ENCODE measurements at regions not wholly inside any gene's neighbourhood (a gene's known extent, or its start where the extent isn't known, plus 50 kb on each side); places are given as distances from the start of the nearest gene placed in this dataset.

DNA sequence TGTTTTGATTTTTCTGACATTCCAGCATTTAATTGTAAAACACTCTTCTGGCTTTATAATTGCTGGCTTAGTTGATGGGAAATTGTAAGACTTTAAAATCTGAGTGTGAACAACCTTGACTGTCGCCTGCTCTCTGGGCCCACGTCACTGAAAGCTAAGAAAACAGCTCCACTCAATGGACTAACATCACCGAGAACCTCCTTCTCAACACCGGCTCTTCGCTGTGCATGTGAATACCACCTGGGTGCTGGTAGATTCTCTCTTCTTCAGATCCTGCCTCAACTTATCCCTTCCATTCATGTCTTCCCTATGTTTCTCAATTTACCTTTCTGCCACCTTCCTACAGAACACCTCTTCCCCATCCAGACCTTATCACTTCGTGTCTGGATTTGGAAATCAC, 523.1 kb upstream of the ID2 start:
- H3K27ac ChIP-seq (ENCODE audit: low read length): no peak overlapping the region
- H3K9me3 ChIP-seq (ENCODE audit: control insufficient read depth in 1 of 2, low read length in 2 of 2): no peaks in the 10 kb centered on the region
- H3K4me3 ChIP-seq (ENCODE audit: low read depth in 1 of 2, low read length in 2 of 2): no peak overlapping the region
- no peaks in the 10 kb centered on the region for H3K4me1 ChIP-seq (ENCODE audit: control insufficient read depth in 1 of 2, insufficient read depth in 2 of 2, low read length in 2 of 2)
- no peaks in the 10 kb centered on the region for H3K27me3 ChIP-seq (ENCODE audit: low read depth, low read length)
- H3K36me3 ChIP-seq (ENCODE audit: control insufficient read depth in 1 of 2, insufficient read depth in 2 of 2, low read length in 2 of 2): no peaks in the 10 kb centered on the region

DNA sequence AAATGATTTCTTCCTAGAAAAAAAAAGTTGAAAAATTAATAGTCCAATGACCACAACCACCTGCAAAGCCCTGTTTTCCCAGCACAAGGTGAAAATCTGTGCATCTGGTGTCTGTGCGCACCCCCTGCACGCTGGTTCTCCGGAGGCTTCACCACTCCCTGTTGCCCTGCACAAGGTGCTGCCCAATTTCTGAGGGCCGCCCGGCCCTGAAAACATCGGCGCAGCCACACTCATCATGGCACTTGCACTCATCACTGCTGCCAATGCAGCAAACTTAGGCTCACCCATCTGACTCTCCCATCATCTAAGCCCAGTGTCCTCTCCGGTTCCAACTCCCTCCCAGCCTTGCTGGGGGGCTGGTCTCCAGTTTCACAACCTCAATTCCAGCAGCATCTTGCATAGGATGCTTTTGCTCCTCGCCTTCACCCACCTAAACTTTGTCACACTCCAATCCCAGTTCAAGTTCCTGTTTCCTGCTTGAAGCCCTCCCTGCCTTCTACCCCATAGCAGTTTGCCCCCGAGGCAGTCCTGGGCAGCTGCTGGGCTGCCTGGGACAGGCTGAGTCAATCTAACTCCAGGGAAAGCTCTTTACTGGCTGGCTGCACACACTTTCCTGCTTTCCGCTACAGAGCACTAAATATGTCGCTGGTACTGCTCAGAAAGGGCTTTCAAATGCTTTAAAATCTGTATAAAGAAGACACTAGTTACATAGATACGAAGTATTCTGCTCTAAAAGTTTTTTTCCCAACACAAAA, 522.5 kb upstream of the ID2 start:
- H3K27ac ChIP-seq (ENCODE audit: low read length): no peak overlapping the region
- no peaks in the 10 kb centered on the region for H3K4me1 ChIP-seq (ENCODE audit: control insufficient read depth in 1 of 2, insufficient read depth in 2 of 2, low read length in 2 of 2)
- no peaks in the 10 kb centered on the region for H3K9me3 ChIP-seq (ENCODE audit: control insufficient read depth in 1 of 2, low read length in 2 of 2)
- no peaks in the 10 kb centered on the region for H3K27me3 ChIP-seq (ENCODE audit: low read depth, low read length)
- H3K36me3 ChIP-seq (ENCODE audit: control insufficient read depth in 1 of 2, insufficient read depth in 2 of 2, low read length in 2 of 2): no peaks in the 10 kb centered on the region
- H3K4me3 ChIP-seq (ENCODE audit: low read depth in 1 of 2, low read length in 2 of 2): no peak overlapping the region

DNA sequence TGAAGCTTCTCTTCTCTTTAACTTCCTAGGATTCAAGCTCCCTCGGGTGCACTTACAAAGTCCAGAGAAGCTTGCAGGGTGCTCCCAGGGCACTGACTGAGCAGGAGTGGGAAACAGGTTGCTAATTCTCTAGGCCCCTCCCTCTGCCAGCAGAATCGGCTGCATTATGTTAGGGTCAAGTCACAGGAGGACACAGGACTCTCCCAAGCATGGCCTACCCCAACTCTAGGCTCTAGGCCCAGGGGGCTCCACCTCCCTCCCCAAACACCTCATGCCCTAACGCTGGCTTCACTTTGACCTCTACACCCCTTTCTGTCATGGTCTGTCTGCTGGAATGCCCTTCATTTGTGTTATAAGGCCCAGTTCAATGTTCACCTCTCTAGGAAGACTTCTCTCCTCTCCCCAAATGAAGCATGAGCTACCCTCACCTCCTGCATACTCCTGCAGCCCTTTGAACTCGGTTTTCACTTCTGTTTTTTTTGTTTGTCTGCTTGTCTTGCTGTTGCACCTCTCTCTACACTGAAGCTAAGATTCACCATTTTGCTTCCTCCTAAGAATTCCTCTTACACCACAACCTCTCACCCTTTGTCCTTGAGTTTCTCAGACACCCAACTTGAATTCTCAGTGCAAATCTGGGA, 521.8 kb upstream of the ID2 start:
- H3K27me3 ChIP-seq (ENCODE audit: low read depth, low read length): no peaks in the 10 kb centered on the region
- H3K27ac ChIP-seq (ENCODE audit: low read length): no peak overlapping the region
- H3K4me1 ChIP-seq (ENCODE audit: control insufficient read depth in 1 of 2, insufficient read depth in 2 of 2, low read length in 2 of 2): no peaks in the 10 kb centered on the region
- no peaks in the 10 kb centered on the region for H3K9me3 ChIP-seq (ENCODE audit: control insufficient read depth in 1 of 2, low read length in 2 of 2)
- H3K4me3 ChIP-seq (ENCODE audit: low read depth in 1 of 2, low read length in 2 of 2): no peak overlapping the region
- H3K36me3 ChIP-seq (ENCODE audit: control insufficient read depth in 1 of 2, insufficient read depth in 2 of 2, low read length in 2 of 2): no peaks in the 10 kb centered on the region

DNA sequence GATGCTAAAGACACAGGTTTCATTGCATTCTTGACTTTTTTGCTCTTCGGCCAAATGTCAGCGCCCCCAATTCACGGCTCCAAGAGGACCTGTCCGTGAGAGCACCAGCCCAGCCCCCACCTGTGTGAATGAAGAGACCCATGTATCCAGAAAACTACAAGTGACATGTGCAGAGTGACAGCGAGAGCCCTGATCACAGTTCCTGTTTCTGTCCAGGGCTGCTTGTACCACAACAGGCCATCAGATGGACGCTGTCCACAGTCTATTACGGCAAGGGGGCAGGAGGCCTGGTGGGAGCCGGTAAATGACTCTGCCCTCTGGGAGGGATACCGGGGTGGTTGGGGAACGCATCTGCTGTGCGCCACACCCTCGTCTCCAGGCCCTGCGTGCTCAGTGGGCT, 520.9 kb upstream of the ID2 start:
- Histone ChIP-seq H3K27me3 (ENCODE audit: low read depth, low read length) (no peaks in the 10 kb centered on the region), H3K4me3 (ENCODE audit: low read depth in 1 of 2, low read length in 2 of 2) (no peak overlapping the region), H3K4me1 (ENCODE audit: control insufficient read depth in 1 of 2, insufficient read depth in 2 of 2, low read length in 2 of 2) (no peaks in the 10 kb centered on the region), H3K9me3 (ENCODE audit: control insufficient read depth in 1 of 2, low read length in 2 of 2) (no peaks in the 10 kb centered on the region), H3K36me3 (ENCODE audit: control insufficient read depth in 1 of 2, insufficient read depth in 2 of 2, low read length in 2 of 2) (no peaks in the 10 kb centered on the region), H3K27ac (ENCODE audit: low read length) (no peak overlapping the region)

DNA sequence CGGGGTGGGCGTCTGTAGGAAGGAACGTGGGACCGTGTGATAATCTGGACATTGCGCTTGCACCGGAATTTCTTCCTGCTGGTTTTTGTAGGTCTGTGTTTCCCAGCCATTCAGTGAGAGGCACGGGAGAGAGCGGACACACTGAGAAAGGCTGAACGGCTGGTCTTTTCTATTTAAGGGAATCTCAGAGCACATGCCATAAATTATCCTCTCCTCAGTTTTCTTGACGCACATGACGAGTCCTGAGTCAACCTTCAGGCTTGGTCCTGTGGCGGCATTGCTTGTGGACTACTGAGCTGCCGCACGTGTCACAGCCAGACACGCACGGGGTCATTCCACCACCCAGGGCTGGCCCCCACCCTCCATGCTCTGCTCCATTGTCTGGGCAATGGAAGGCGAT, 519.3 kb upstream of the ID2 start:
- Histone ChIP-seq H3K27ac (ENCODE audit: low read length) (no peak overlapping the region), H3K27me3 (ENCODE audit: low read depth, low read length) (no peaks in the 10 kb centered on the region)

DNA sequence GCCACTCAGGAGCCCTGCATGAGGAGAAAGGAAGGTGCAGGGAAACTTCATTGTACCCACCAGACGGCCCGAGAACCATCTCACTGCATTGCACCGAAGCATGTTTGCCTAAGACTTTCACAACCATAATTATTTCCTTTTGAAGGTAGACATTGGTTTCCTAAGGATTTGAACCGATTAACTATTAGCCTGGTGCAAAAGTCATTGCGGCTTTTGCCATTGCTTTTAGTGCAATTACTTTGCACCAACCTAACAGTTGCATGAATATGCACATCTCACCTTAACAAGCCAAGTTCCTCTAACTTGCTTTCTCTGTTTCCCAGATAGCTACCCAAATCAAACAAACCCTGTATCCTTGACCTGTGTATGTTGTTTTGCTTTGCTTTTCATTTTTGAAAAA, 516.3 kb upstream of the ID2 start:
- Histone ChIP-seq H3K4me1 (ENCODE audit: control insufficient read depth in 1 of 2, insufficient read depth in 2 of 2, low read length in 2 of 2) (no peaks in the 10 kb centered on the region), H3K27ac (ENCODE audit: low read length) (no peak overlapping the region), H3K9me3 (ENCODE audit: control insufficient read depth in 1 of 2, low read length in 2 of 2) (no peaks in the 10 kb centered on the region), H3K27me3 (ENCODE audit: low read depth, low read length) (no peaks in the 10 kb centered on the region), H3K36me3 (ENCODE audit: control insufficient read depth in 1 of 2, insufficient read depth in 2 of 2, low read length in 2 of 2) (no peaks in the 10 kb centered on the region), H3K4me3 (ENCODE audit: low read depth in 1 of 2, low read length in 2 of 2) (no peak overlapping the region)

More for the DNA sequence above, 519.3 kb upstream of the ID2 start:
- no peaks in the 10 kb centered on the region for H3K9me3 ChIP-seq (ENCODE audit: control insufficient read depth in 1 of 2, low read length in 2 of 2)
- no peaks in the 10 kb centered on the region for H3K36me3 ChIP-seq (ENCODE audit: control insufficient read depth in 1 of 2, insufficient read depth in 2 of 2, low read length in 2 of 2)
- no peaks in the 10 kb centered on the region for H3K4me1 ChIP-seq (ENCODE audit: control insufficient read depth in 1 of 2, insufficient read depth in 2 of 2, low read length in 2 of 2)
- H3K4me3 ChIP-seq (ENCODE audit: low read depth in 1 of 2, low read length in 2 of 2): no peak overlapping the region

DNA sequence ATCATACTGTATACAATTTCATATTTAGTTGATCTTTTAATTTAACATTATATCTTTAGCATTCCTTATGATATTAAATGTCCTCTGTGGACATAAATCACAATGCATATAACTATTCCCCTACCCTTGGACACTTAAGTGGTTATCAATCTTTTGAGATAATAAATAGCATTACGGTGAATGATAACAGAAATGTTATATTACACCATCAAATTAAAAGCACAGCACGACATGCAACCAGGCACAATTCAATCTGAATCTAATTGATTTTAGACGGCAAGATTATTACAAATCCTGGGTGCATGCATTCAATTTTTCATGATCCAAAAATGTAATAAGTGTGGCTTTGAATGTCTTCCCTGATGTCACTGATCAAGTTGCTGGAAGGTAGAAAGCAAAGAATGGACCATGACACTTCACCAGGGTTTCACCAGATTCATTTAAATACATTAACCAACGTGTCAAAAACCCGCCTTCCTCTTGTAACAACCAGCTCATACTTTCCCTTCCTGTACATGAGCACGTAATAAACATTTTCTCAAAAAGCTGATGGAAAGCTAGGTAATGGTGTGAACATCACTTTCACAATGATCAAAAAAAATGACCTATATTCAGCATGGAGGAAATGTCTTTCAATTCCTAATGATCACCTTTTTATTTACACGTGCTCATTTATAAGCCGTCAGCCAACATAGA, 513.7 kb upstream of the ID2 start:
- Histone ChIP-seq H3K36me3 (ENCODE audit: control insufficient read depth in 1 of 2, insufficient read depth in 2 of 2, low read length in 2 of 2) (no peaks in the 10 kb centered on the region), H3K27me3 (ENCODE audit: low read depth, low read length) (no peaks in the 10 kb centered on the region), H3K9me3 (ENCODE audit: control insufficient read depth in 1 of 2, low read length in 2 of 2) (no peaks in the 10 kb centered on the region), H3K27ac (ENCODE audit: low read length) (no peak overlapping the region), H3K4me3 (ENCODE audit: low read depth in 1 of 2, low read length in 2 of 2) (no peak overlapping the region), H3K4me1 (ENCODE audit: control insufficient read depth in 1 of 2, insufficient read depth in 2 of 2, low read length in 2 of 2) (no peaks in the 10 kb centered on the region)

DNA sequence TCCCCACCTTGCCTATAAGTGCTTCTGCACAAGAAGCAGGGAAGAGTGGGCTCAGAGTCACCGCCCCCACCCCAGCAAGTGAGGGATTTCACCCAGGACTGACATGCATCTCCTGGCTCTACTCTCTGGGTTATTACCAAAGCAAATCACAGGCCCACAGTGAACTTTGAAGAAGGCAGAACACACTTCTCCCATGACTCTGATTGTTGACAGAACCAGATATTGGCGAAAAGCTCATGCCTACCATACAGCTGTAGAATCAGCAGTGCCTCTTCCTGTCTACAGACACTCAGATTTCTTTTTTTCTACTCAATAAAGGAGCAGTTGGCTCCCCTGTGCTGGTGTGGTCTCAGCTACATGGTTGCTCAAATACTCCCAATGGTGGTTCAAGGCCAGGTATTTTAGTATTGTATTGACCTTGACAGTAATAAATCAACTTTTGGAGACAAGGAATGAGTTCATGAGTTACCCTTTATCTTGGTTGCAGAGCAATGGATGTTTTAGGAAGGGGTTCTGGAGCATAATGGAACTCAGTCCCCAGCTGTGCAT, 512.9 kb upstream of the ID2 start:
- no peaks in the 10 kb centered on the region for H3K4me1 ChIP-seq (ENCODE audit: control insufficient read depth in 1 of 2, insufficient read depth in 2 of 2, low read length in 2 of 2)
- no peaks in the 10 kb centered on the region for H3K36me3 ChIP-seq (ENCODE audit: control insufficient read depth in 1 of 2, insufficient read depth in 2 of 2, low read length in 2 of 2)
- no peaks in the 10 kb centered on the region for H3K27me3 ChIP-seq (ENCODE audit: low read depth, low read length)
- no peak overlapping the region for H3K4me3 ChIP-seq (ENCODE audit: low read depth in 1 of 2, low read length in 2 of 2)
- H3K27ac ChIP-seq (ENCODE audit: low read length): no peak overlapping the region
- no peaks in the 10 kb centered on the region for H3K9me3 ChIP-seq (ENCODE audit: control insufficient read depth in 1 of 2, low read length in 2 of 2)

DNA sequence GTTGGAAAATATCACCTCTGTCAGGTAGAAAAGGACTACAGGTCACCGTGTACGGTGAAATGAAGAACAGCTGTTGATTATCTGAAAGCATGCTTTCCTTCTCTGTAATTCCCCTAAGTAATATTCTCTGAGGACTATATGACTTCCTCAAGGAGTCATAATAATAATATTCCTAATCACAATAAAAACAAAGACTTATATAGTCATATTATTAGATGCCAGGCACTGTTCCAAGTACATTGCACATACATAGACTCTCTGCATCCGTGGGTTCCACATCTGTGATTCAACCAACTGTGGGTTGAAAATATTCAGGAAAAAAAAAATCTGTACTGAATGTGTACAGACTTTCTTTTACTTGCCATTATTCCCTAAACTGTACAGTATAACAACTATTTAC, 512.4 kb upstream of the ID2 start:
- H3K4me1 ChIP-seq (ENCODE audit: control insufficient read depth in 1 of 2, insufficient read depth in 2 of 2, low read length in 2 of 2): no peaks in the 10 kb centered on the region
- H3K27ac ChIP-seq (ENCODE audit: low read length): no peak overlapping the region
- no peak overlapping the region for H3K4me3 ChIP-seq (ENCODE audit: low read depth in 1 of 2, low read length in 2 of 2)
- H3K36me3 ChIP-seq (ENCODE audit: control insufficient read depth in 1 of 2, insufficient read depth in 2 of 2, low read length in 2 of 2): no peaks in the 10 kb centered on the region
- H3K27me3 ChIP-seq (ENCODE audit: low read depth, low read length): no peaks in the 10 kb centered on the region
- H3K9me3 ChIP-seq (ENCODE audit: control insufficient read depth in 1 of 2, low read length in 2 of 2): no peaks in the 10 kb centered on the region

DNA sequence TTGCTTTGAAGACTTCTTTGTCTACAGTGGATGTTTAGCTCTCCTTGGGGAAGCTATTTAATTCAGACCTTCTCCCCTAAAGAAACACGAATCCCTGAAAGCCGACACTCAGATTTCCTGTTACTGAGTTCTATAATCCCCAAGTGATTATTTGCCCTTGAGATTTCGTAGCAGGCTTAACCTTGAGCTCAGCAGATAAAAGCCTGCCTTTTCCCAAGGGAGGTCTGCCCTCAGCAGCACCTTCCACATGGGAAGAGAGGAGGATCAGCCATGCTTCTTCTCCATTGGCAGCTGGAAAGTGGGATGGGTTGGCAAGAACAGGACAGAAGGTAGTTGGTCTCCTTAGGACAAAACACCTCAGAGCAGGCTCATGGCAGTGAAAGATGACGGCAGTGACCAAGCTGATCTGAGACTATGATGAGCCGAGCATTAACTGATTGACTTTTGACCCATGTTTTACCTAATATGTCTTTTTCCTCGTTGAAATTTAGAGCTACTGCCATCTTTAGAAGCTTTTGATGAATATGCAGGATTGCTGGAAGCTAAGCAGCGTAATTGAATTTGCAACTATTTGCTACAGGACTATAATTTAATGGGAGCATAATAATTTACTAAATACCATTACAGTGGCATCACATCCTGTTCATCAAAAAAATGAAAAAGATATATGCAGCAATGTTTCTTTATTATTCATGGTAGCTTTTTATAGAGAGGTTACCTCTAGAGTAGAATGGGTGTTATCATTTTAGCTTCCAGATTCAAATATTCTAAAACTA, 511.1 kb upstream of the ID2 start:
- Histone ChIP-seq H3K9me3 (ENCODE audit: control insufficient read depth in 1 of 2, low read length in 2 of 2) (no peaks in the 10 kb centered on the region), H3K27ac (ENCODE audit: low read length) (no peak overlapping the region), H3K4me3 (ENCODE audit: low read depth in 1 of 2, low read length in 2 of 2) (no peak overlapping the region)

DNA sequence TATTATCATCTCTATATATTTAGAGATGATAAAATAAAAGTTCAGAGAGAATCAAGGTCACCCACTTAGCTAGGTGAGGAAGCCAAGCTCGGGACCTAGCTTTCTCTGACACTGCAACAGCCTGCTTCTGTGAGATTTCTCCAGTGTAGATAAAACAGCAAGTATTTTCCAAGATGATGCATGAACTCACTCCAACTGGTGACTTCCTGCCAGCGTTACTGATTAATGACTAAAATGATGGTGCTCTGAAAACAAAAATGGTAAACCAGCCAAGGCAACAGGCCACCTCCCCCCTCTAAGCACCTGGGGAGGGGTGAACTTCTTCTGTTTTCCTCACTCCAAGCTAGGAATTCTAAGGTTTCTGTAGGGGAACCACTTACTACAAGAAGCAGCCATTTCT, 510.2 kb upstream of the ID2 start:
- Histone ChIP-seq H3K4me1 (ENCODE audit: control insufficient read depth in 1 of 2, insufficient read depth in 2 of 2, low read length in 2 of 2) (no peaks in the 10 kb centered on the region), H3K36me3 (ENCODE audit: control insufficient read depth in 1 of 2, insufficient read depth in 2 of 2, low read length in 2 of 2) (no peaks in the 10 kb centered on the region), H3K4me3 (ENCODE audit: low read depth in 1 of 2, low read length in 2 of 2) (no peak overlapping the region), H3K27me3 (ENCODE audit: low read depth, low read length) (no peaks in the 10 kb centered on the region), H3K27ac (ENCODE audit: low read length) (no peak overlapping the region), H3K9me3 (ENCODE audit: control insufficient read depth in 1 of 2, low read length in 2 of 2) (no peaks in the 10 kb centered on the region)

More for the DNA sequence above, 511.1 kb upstream of the ID2 start:
- H3K27me3 ChIP-seq (ENCODE audit: low read depth, low read length): no peaks in the 10 kb centered on the region
- no peaks in the 10 kb centered on the region for H3K36me3 ChIP-seq (ENCODE audit: control insufficient read depth in 1 of 2, insufficient read depth in 2 of 2, low read length in 2 of 2)
- H3K4me1 ChIP-seq (ENCODE audit: control insufficient read depth in 1 of 2, insufficient read depth in 2 of 2, low read length in 2 of 2): no peaks in the 10 kb centered on the region

Measured in muscle layer of duodenum (tissue), 2 donors.